OCI-LY7 (cell line): ENCODE measurements at regions not wholly inside any gene's neighbourhood (a gene's known extent, or its start where the extent isn't known, plus 50 kb on each side); places are given as distances from the start of the nearest gene placed in this dataset.

Source experiments
- BruUV-seq: library from RNA; stranded (reverse); fragments of 400-500 nt; replicated peaks from 2 replicates; lab custom pipeline; 2021; lab: Mats Ljungman, UMichigan
- CTCF ChIA-PET: fragments of 300-600 bp; sonication (Branson Sonifier 250); formaldehyde crosslinking; loops from one replicate; lab custom pipeline; 2022; ENCODE audit warnings: antibody characterized with exemption; ENCODE audit not compliant: unreplicated experiment; lab: Charles Lee
- POLR2A ChIA-PET: fragments of 300-600 bp; sonication (Branson Sonifier 250); formaldehyde crosslinking; loops from one replicate; lab custom pipeline; 2022; ENCODE audit warnings: antibody characterized with exemption; lab: Charles Lee
- DNase-seq: peaks from one replicate; pipeline ENCODE4 v3.0.0-alpha.2; 2015; ENCODE audit warnings: low spot score
- H2AFZ ChIP-seq: fragments of 200-600 bp; sonication (generic), shearing (Covaris generic); 2 replicates; pipeline ENCODE4 v1.6.1; 2014; ENCODE audit warnings: mild to moderate bottlenecking, antibody characterized with exemption, low read length, moderate library complexity
- H3K27ac ChIP-seq: fragments of 200-600 bp; sonication (generic); 2 replicates; pipeline ENCODE4 v1.5.1; 2014; ENCODE audit warnings: mixed run types, low read depth, mild to moderate bottlenecking, moderate library complexity, low read length, inconsistent platforms; ENCODE audit not compliant: poor library complexity, severe bottlenecking
- H3K36me3 ChIP-seq: fragments of 200-600 bp; sonication (generic); 2 replicates; pipeline ENCODE4 v1.6.1; 2014; ENCODE audit warnings: mild to moderate bottlenecking, antibody characterized with exemption, low read length, moderate library complexity, mixed read lengths; ENCODE audit not compliant: insufficient read depth
- H3K4me1 ChIP-seq: fragments of 200-600 bp; sonication (generic); 2 replicates; pipeline ENCODE4 v1.5.1; 2014; ENCODE audit warnings: mild to moderate bottlenecking, low read length; ENCODE audit not compliant: insufficient read depth, poor library complexity, severe bottlenecking
- H3K4me2 ChIP-seq: fragments of 200-600 bp; sonication (generic); 2 replicates; pipeline ENCODE4 v1.6.1; 2014; ENCODE audit warnings: mild to moderate bottlenecking, low read length
- H3K4me3 ChIP-seq: fragments of 200-600 bp; sonication (generic); 2 replicates; pipeline ENCODE4 v1.5.1; 2014; ENCODE audit warnings: mild to moderate bottlenecking, low read depth, low read length; ENCODE audit not compliant: poor library complexity, severe bottlenecking
- H3K79me2 ChIP-seq: fragments of 200-600 bp; sonication (generic); 2 replicates; pipeline ENCODE4 v1.6.1; 2016; ENCODE audit warnings: low read depth, mild to moderate bottlenecking, low read length, moderate library complexity, mixed read lengths; ENCODE audit not compliant: insufficient read depth
- H3K9me2 ChIP-seq: fragments of 200-600 bp; sonication (generic); 2 replicates; pipeline ENCODE4 v1.6.1; 2016; ENCODE audit warnings: mild to moderate bottlenecking, low read length, mixed read lengths; ENCODE audit not compliant: insufficient read depth
- H3K9me3 ChIP-seq: fragments of 200-600 bp; sonication (generic); 2 replicates; pipeline ENCODE4 v1.6.1; 2014; ENCODE audit warnings: mild to moderate bottlenecking, mixed run types, low read length, mixed read lengths
- H4K20me1 ChIP-seq: fragments of 200-600 bp; sonication (generic); 2 replicates; pipeline ENCODE4 v1.6.1; 2014; ENCODE audit warnings: mild to moderate bottlenecking, antibody characterized with exemption, low read length, moderate library complexity, mixed read lengths; ENCODE audit not compliant: insufficient read depth
- CTCF ChIP-seq: fragments of 200-600 bp; sonication (generic); conservative IDR thresholded peaks from 2 replicates; pipeline ENCODE4 v1.5.1; 2014; ENCODE audit warnings: mild to moderate bottlenecking, antibody characterized with exemption, low read length, moderate library complexity, mixed read lengths
- EZH2phosphoT487 ChIP-seq: fragments of 200-600 bp; sonication (generic); IDR thresholded peaks from 2 replicates; pipeline ENCODE4 v1.6.1; 2018; ENCODE audit warnings: low read depth, borderline replicate concordance, mild to moderate bottlenecking, mixed run types, antibody characterized with exemption, low read length, moderate library complexity, mixed read lengths
- intact Hi-C: fragments of 100-400 bp; cut with micrococcal nuclease; formaldehyde crosslinking; loops from one replicate; pipeline ENCODE4 v1.10.0; 2022; ENCODE audit not compliant: unreplicated experiment

GRCh38 chr3:167908746-167909503 is 173.4 kb downstream of the SERPINI1 start:
- ChIA-PET POLR2A (interaction anchor here (1.0 kb wide), 2 partner anchors 10 kb away, joined by 3 read pairs; no protein-coding TSS in a partner anchor), CTCF (no interaction called here)
- intact Hi-C loops: no loop called here
- H3K27ac ChIP-seq: no peak overlapping the region
- H3K4me3 ChIP-seq: no peak overlapping the region
- DNase-seq: no peak
- no peaks in the 10 kb centered on the region for H3K9me2 ChIP-seq
- H3K79me2 ChIP-seq: no peaks in the 10 kb centered on the region
- H2AFZ ChIP-seq: no peak overlapping the region
- TF ChIP-seq EZH2phosphoT487: no peak
- H4K20me1 ChIP-seq: no peaks in the 10 kb centered on the region
- H3K4me1 ChIP-seq: no peaks in the 10 kb centered on the region
- H3K36me3 ChIP-seq: no peaks in the 10 kb centered on the region
- H3K4me2 ChIP-seq: no peak overlapping the region
- no peaks in the 10 kb centered on the region for H3K9me3 ChIP-seq
- BruUV-seq: no TSS peak

GRCh38 chr3:167908221-167908620 is 172.7 kb downstream of the SERPINI1 start:
- Histone ChIP-seq H3K4me1 (no peaks in the 10 kb centered on the region), H3K27ac (no peak overlapping the region), H3K79me2 (no peaks in the 10 kb centered on the region), H3K36me3 (no peaks in the 10 kb centered on the region), H3K4me3 (no peak overlapping the region), H2AFZ (no peak overlapping the region), H3K9me2 (no peaks in the 10 kb centered on the region), H3K4me2 (no peak overlapping the region), H3K9me3 (no peaks in the 10 kb centered on the region), H4K20me1 (no peaks in the 10 kb centered on the region)
- BruUV-seq: no TSS peak
- no peak for DNase-seq
- TF ChIP-seq CTCF (no peak), EZH2phosphoT487 (no peak)
- POLR2A ChIA-PET: interaction anchor here (0.6 kb wide), 1 partner anchor 280 kb away, joined by 4 read pairs; no protein-coding TSS in a partner anchor
- CTCF ChIA-PET: no interaction called here
- intact Hi-C loops: no loop called here

- no peaks in the 10 kb centered on the region for H3K36me3 ChIP-seq
- H3K4me3 ChIP-seq: no peak overlapping the region
- H3K4me1 ChIP-seq: no peaks in the 10 kb centered on the region
- no peaks in the 10 kb centered on the region for H3K9me2 ChIP-seq
- intact Hi-C loops: no loop called here
- H4K20me1 ChIP-seq: no peaks in the 10 kb centered on the region
- H2AFZ ChIP-seq: no peak overlapping the region
- no peaks in the 10 kb centered on the region for H3K9me3 ChIP-seq
- no TSS peak for BruUV-seq
- DNase-seq: no peak
- ChIA-PET CTCF (no interaction called here), POLR2A (interaction anchor here (0.7 kb wide), 1 partner anchor 494 kb away, joined by 3 read pairs; no protein-coding TSS in a partner anchor)
- no peak for TF ChIP-seq CTCF
- no peak overlapping the region for H3K4me2 ChIP-seq
- H3K27ac ChIP-seq: no peak overlapping the region
- no peaks in the 10 kb centered on the region for H3K79me2 ChIP-seq
Measured at GRCh38 chr3:167901138-167901537, 165.6 kb downstream of the SERPINI1 start.
